ENCODE measurements at regions not wholly inside any gene's neighbourhood (a gene's known extent, or its start where the extent isn't known, plus 50 kb on each side); places are given as distances from the start of the nearest gene placed in this dataset.
A peak's percentile ranks its signal among the peaks of the same experiment; 100 is the strongest.

DNA sequence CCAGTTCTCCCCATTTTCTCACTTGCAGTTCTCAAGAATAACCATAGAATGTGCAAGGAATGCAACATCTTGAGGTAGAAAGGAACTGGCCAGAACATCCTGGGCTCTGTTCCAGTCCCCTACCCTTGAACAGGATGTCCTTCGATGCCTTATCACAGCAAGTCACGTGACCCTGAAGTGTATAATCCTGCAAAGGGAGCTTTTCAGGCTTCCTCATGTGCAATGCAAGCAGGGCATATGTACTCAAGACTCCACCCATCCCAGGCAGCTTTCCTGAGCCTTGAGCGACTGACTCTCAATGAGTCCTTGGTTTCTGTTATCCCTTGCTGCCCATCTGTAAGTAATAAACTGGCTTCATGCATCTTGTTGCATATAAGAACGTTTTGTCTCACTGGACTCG lies 311.0 kb downstream of the MRPL39 start:
- no peaks in the 10 kb centered on the region for H3K79me2 ChIP-seq (replicated peaks; ENCODE audit: insufficient read depth)
- no peak overlapping the region for H3K27ac ChIP-seq (ENCODE audit: low read depth)
- Mint-ChIP-seq H3K27me3 (ENCODE audit: insufficient read depth, low read depth, poor library complexity) (no peaks in the 10 kb centered on the region), H3K27ac (no peak overlapping the region), H3K4me3 (no peak overlapping the region), H3K9me3 (no peaks in the 10 kb centered on the region; the same call in 1 of the 3 replicates), H3K36me3 (ENCODE audit: low read depth) (no peaks in the 10 kb centered on the region), H3K4me1 (peaks cover 12% of the 10 kb centered on the region)
- no peaks in the 10 kb centered on the region for H3F3A ChIP-seq (replicated peaks; ENCODE audit: low read depth)
- H3K4me2 ChIP-seq: no peak overlapping the region
- no peak for ATAC-seq
- no peaks in the 10 kb centered on the region for H3K36me3 ChIP-seq (ENCODE audit: insufficient read depth)
- H3K4me3 ChIP-seq: no peak overlapping the region
- H3K4me1 ChIP-seq (ENCODE audit: insufficient read depth): peaks cover 10% of the 10 kb centered on the region
- H4K20me1 ChIP-seq (replicated peaks; ENCODE audit: insufficient read depth): no peaks in the 10 kb centered on the region
- H3K9me2 ChIP-seq (ENCODE audit: insufficient read depth): no peaks in the 10 kb centered on the region
- no peak for TF ChIP-seq CREB1 (CRISPR knock-in tag; IDR thresholded peaks at IDR 0.05; ENCODE audit: low read depth)
- TF ChIP-seq JUNB (IDR thresholded peaks at IDR 0.05; ENCODE audit: unreplicated experiment): no peak
- no peak for DNase-seq (ENCODE audit: low spot score)
- H2AFZ ChIP-seq: no peak overlapping the region
- no peaks in the 10 kb centered on the region for H3K27me3 ChIP-seq (ENCODE audit: insufficient read depth)

DNA sequence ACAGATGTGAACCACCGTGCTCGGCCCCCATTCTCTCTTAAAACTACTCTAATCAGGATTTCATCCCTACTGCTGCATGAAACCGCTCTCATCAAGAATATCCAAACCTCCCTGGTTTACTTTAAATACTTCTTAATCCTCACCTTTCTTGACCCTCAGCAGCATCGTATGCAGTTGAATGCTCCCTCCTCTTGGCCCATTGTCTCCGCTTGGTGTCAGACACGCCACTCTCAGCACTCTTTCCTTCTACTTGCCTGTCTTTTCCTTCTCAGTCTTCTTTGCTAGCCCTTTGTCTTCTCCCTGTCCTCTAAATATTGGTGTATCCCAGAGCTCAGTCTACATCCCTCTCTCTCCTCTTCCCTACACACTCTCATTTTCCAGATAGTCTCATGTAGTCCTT lies 314.9 kb downstream of the MRPL39 start:
- Histone ChIP-seq H3K79me2 (replicated peaks; ENCODE audit: insufficient read depth) (no peaks in the 10 kb centered on the region), H3F3A (replicated peaks; ENCODE audit: low read depth) (no peaks in the 10 kb centered on the region), H3K4me2 (no peak overlapping the region), H3K4me3 (no peak overlapping the region), H2AFZ (peak overlapping the region; percentile 50), H4K20me1 (replicated peaks; ENCODE audit: insufficient read depth) (no peaks in the 10 kb centered on the region), H3K9me2 (ENCODE audit: insufficient read depth) (no peaks in the 10 kb centered on the region), H3K36me3 (ENCODE audit: insufficient read depth) (no peaks in the 10 kb centered on the region), H3K27me3 (ENCODE audit: insufficient read depth) (no peaks in the 10 kb centered on the region), H3K27ac (ENCODE audit: low read depth) (no peak overlapping the region), H3K4me1 (ENCODE audit: insufficient read depth) (no peaks in the 10 kb centered on the region)
- Mint-ChIP-seq H3K27ac (no peak overlapping the region), H3K36me3 (ENCODE audit: low read depth) (no peaks in the 10 kb centered on the region), H3K9me3 (no peaks in the 10 kb centered on the region; the same call in 2 of the 3 replicates), H3K4me1 (peaks cover 12% of the 10 kb centered on the region), H3K27me3 (ENCODE audit: insufficient read depth, low read depth, poor library complexity) (no peaks in the 10 kb centered on the region), H3K4me3 (no peak overlapping the region)
- ATAC-seq (peak; percentile 57), DNase-seq (ENCODE audit: low spot score) (peak; percentile 3)
- no peak for TF ChIP-seq POLR2AphosphoS5 (IDR thresholded peaks at IDR 0.05; ENCODE audit: low read depth)
- TF ChIP-seq EZH2phosphoT487 (IDR thresholded peaks at IDR 0.05; ENCODE audit: unreplicated experiment): no peak
- no peak for TF ChIP-seq CREB1 (CRISPR knock-in tag; IDR thresholded peaks at IDR 0.05; ENCODE audit: low read depth)
- no peak for TF ChIP-seq JUNB (IDR thresholded peaks at IDR 0.05; ENCODE audit: unreplicated experiment)
- no peak for TF ChIP-seq NANOG (IDR thresholded peaks at IDR 0.05; ENCODE audit: borderline replicate concordance)
- no peak for TF ChIP-seq EZH2 (IDR thresholded peaks at IDR 0.05; ENCODE audit: low read depth, unreplicated experiment)
- TF ChIP-seq, protein P1, sequence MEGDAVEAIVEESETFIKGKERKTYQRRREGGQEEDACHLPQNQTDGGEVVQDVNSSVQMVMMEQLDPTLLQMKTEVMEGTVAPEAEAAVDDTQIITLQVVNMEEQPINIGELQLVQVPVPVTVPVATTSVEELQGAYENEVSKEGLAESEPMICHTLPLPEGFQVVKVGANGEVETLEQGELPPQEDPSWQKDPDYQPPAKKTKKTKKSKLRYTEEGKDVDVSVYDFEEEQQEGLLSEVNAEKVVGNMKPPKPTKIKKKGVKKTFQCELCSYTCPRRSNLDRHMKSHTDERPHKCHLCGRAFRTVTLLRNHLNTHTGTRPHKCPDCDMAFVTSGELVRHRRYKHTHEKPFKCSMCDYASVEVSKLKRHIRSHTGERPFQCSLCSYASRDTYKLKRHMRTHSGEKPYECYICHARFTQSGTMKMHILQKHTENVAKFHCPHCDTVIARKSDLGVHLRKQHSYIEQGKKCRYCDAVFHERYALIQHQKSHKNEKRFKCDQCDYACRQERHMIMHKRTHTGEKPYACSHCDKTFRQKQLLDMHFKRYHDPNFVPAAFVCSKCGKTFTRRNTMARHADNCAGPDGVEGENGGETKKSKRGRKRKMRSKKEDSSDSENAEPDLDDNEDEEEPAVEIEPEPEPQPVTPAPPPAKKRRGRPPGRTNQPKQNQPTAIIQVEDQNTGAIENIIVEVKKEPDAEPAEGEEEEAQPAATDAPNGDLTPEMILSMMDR (conservative IDR thresholded peaks at IDR 0.05; ENCODE audit: low read depth in 2 of 2): no peak
- TF ChIP-seq, protein P2, sequence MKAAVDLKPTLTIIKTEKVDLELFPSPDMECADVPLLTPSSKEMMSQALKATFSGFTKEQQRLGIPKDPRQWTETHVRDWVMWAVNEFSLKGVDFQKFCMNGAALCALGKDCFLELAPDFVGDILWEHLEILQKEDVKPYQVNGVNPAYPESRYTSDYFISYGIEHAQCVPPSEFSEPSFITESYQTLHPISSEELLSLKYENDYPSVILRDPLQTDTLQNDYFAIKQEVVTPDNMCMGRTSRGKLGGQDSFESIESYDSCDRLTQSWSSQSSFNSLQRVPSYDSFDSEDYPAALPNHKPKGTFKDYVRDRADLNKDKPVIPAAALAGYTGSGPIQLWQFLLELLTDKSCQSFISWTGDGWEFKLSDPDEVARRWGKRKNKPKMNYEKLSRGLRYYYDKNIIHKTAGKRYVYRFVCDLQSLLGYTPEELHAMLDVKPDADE (IDR thresholded peaks at IDR 0.05): no peak

DNA sequence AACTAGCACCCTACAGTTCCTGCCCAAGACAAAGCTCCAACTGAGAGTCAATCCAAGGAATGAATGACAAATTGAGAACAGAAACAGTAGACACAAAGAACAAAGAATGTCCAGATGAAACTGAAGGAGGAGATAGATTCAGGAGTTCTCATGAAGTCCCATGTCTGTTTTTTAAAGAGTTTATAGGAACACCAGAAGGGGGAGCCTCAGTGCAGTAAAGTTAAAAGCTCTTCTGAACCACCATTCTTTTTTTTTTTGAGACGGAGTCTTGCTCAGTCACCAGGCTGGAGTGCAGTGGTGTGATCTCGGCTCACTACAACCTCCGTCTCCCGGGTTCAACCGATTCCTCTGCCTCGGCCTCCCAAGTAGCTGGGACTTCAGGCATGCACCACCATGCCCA lies 323.6 kb downstream of the MRPL39 start:
- TF ChIP-seq, protein P1 (conservative IDR thresholded peaks at IDR 0.05; ENCODE audit: low read depth in 2 of 2): peak; percentile 50 to 62
- TF ChIP-seq EZH2 (IDR thresholded peaks at IDR 0.05; ENCODE audit: low read depth, unreplicated experiment): no peak
- Histone ChIP-seq H3F3A (replicated peaks; ENCODE audit: low read depth) (no peaks in the 10 kb centered on the region), H3K27me3 (ENCODE audit: insufficient read depth) (no peaks in the 10 kb centered on the region), H4K20me1 (replicated peaks; ENCODE audit: insufficient read depth) (no peaks in the 10 kb centered on the region), H3K27ac (ENCODE audit: low read depth) (no peak overlapping the region), H3K9me2 (ENCODE audit: insufficient read depth) (no peaks in the 10 kb centered on the region), H3K36me3 (ENCODE audit: insufficient read depth) (no peaks in the 10 kb centered on the region), H3K4me3 (no peak overlapping the region), H3K79me2 (replicated peaks; ENCODE audit: insufficient read depth) (no peaks in the 10 kb centered on the region), H3K4me1 (ENCODE audit: insufficient read depth) (peaks cover 27% of the 10 kb centered on the region), H2AFZ (no peak overlapping the region), H3K4me2 (peak overlapping the region; percentile 21; the same call in 1 of the 2 replicates)
- ATAC-seq (peak; percentile 81), DNase-seq (ENCODE audit: low spot score) (peak; percentile 84)
- Mint-ChIP-seq H3K4me1 (peaks cover 35% of the 10 kb centered on the region), H3K27ac (no peak overlapping the region), H3K9me3 (no peaks in the 10 kb centered on the region), H3K4me3 (no peak overlapping the region), H3K36me3 (ENCODE audit: low read depth) (no peaks in the 10 kb centered on the region), H3K27me3 (ENCODE audit: insufficient read depth, low read depth, poor library complexity) (no peaks in the 10 kb centered on the region)

All from GM23338 (cell line).